ENCODE measurements at regions not wholly inside any gene's neighbourhood (a gene's known extent, or its start where the extent isn't known, plus 50 kb on each side); places are given as distances from the start of the nearest gene placed in this dataset.
A peak's percentile ranks its signal among the peaks of the same experiment; 100 is the strongest.

DNA sequence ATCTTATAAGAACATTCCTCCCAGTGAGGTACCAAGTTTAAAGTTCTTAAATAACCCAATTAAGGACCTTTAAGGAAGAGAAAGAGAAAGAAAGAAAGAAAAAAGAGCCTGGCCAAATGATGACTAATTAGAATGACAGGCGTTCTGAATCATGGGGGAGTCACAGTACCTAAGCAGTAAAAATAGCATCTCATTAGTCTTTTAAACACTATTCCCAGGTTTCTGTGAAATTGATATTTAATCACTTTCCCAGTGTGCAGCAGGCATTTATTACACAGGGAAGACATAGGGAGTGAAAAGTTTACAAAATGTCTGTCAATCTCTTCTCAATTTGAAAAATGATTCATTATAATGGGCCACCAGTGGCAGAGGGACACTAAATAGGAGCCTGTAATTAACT is 251.4 kb upstream of the MANEA start:
- H3K4me1 ChIP-seq: peaks cover 8% of the 10 kb centered on the region
- TF ChIP-seq, protein P1, sequence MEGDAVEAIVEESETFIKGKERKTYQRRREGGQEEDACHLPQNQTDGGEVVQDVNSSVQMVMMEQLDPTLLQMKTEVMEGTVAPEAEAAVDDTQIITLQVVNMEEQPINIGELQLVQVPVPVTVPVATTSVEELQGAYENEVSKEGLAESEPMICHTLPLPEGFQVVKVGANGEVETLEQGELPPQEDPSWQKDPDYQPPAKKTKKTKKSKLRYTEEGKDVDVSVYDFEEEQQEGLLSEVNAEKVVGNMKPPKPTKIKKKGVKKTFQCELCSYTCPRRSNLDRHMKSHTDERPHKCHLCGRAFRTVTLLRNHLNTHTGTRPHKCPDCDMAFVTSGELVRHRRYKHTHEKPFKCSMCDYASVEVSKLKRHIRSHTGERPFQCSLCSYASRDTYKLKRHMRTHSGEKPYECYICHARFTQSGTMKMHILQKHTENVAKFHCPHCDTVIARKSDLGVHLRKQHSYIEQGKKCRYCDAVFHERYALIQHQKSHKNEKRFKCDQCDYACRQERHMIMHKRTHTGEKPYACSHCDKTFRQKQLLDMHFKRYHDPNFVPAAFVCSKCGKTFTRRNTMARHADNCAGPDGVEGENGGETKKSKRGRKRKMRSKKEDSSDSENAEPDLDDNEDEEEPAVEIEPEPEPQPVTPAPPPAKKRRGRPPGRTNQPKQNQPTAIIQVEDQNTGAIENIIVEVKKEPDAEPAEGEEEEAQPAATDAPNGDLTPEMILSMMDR (IDR thresholded peaks at IDR 0.05; ENCODE audit: low read depth, low read length): no peak
- no peak for DNase-seq

DNA sequence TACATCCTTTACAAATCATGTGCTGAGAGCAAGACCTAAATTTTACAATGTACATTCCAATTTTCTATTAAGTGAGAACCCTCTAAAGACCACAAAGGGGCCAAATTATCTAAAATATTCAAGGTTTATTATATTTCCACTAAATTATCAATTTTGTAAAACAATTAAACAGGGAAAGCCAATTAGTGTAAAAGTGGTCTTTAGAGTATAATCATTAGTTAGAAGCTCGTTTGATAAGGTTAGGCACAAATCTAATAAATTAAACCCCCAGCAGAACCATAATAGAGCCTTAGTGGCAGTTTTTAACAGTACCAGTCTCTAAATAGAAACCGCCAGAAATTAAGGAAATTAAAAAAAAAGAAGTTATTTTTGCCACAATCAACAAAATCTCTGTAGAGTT is 249.1 kb upstream of the MANEA start:
- Histone ChIP-seq H3K27me3 (no peaks in the 10 kb centered on the region), H3K4me3 (ENCODE audit: low read depth, low read length) (no peak overlapping the region), H3K4me1 (peaks cover 8% of the 10 kb centered on the region), H3K9me3 (no peaks in the 10 kb centered on the region), H3K36me3 (no peaks in the 10 kb centered on the region)
- no peak for DNase-seq
- TF ChIP-seq, protein P1 (IDR thresholded peaks at IDR 0.05; ENCODE audit: low read depth, low read length): no peak

More for the DNA sequence above, 251.4 kb upstream of the MANEA start:
- H3K27me3 ChIP-seq: no peaks in the 10 kb centered on the region
- no peaks in the 10 kb centered on the region for H3K9me3 ChIP-seq
- H3K4me3 ChIP-seq (ENCODE audit: low read depth, low read length): no peak overlapping the region
- no peaks in the 10 kb centered on the region for H3K36me3 ChIP-seq

DNA sequence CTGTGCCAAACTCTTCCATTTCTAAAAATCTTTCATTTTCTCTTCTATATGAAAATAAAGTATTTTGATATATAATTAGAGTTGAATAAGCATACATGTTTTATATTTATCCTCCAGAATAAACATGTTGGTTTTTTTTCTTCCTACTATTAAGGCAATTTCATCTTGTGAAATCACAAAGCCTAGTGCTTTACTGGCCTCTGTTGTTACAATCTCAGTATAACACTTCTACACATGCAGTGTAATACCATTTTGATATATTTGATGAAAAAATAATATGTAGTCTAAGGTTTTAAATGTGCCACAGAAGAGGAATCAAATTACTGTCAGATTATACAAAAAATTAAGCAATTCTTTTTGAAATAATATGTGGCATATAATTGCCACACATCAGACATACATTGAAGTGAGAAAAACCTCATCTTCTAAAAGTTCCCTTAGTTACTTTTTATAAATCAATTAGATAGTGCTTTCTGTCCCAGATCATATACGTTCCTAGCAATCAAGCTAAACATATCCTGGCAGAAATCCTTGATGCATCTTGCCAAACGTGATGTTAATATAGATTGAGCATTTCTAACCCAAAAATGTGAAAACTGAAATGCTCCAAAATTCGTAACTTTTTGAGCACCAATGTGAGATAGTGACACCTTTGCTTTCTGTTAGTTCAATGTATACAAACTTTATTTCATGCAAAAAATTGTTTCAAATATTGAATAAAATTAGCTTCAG is 225.1 kb upstream of the MANEA start:
- no peak for DNase-seq
- H3K4me1 ChIP-seq: 0 out of 2 replicates have a peak, but pooled peaks cover 4% of the 10 kb centered on the region

DNA sequence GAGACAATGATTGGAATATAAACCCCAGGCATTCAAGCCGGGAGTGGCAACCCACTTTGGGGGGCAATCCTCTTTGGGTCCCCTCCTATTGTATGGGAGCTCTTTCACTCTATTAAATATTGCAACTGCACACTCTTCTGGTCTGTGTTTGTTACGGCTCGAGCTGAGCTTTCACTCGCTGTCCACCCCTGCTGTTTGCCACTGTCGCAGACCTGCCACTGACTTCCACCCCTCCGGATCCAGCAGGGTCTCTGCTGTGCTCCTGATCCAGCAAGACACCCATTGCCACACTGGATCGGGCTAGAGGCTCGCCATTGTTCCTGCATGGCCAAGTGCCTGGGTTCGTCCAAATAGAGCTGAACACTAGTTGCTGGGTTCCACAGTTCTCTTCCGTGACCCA is 222.8 kb upstream of the MANEA start:
- H3K36me3 ChIP-seq: no peaks in the 10 kb centered on the region
- 0 out of 2 replicates have a peak, but pooled peaks cover 4% of the 10 kb centered on the region for H3K4me1 ChIP-seq
- DNase-seq: no peak
- H3K4me3 ChIP-seq (ENCODE audit: low read depth, low read length): no peak overlapping the region
- no peaks in the 10 kb centered on the region for H3K27me3 ChIP-seq
- TF ChIP-seq, protein P1 (IDR thresholded peaks at IDR 0.05; ENCODE audit: low read depth, low read length): no peak
- H3K9me3 ChIP-seq: no peaks in the 10 kb centered on the region

More for the DNA sequence above, 225.1 kb upstream of the MANEA start:
- Histone ChIP-seq H3K27me3 (no peaks in the 10 kb centered on the region), H3K4me3 (ENCODE audit: low read depth, low read length) (no peak overlapping the region), H3K9me3 (no peaks in the 10 kb centered on the region), H3K36me3 (no peaks in the 10 kb centered on the region)
- TF ChIP-seq, protein P1 (IDR thresholded peaks at IDR 0.05; ENCODE audit: low read depth, low read length): peak; percentile 61

DNA sequence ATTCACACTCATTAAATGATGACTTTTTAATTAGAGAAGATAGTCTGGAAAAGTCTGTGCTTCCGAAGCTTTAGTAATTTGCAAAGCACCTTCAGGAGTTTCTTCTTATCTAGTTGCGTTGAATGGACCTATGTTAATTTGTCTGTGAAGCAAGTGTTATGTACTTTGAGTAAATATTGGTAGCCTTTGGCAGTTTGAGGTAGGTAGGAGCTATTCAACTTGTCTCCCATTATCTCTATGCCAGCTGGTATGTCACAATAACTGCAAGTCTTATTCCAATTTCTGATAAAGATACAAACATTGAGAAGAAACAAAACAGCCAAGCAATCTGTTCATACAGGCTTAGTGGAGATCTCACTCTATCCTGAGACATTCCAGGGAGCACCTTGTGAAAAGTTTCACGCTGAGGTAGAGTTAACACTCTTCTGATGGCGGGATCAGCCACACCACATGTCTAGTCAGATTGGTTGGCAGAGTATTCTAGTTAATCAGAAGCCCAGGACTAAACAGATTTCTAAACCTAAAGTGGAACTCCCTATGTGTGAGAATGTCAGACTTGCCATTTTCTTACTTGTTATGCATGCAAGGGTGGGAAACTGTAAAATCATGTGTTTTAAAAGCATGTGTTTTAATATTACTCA is 219.8 kb upstream of the MANEA start:
- no peak for DNase-seq
- H3K9me3 ChIP-seq: no peaks in the 10 kb centered on the region
- no peaks in the 10 kb centered on the region for H3K4me1 ChIP-seq
- no peaks in the 10 kb centered on the region for H3K27me3 ChIP-seq
- TF ChIP-seq, protein P1 (IDR thresholded peaks at IDR 0.05; ENCODE audit: low read depth, low read length): no peak
- no peaks in the 10 kb centered on the region for H3K36me3 ChIP-seq
- H3K4me3 ChIP-seq (ENCODE audit: low read depth, low read length): no peak overlapping the region

Data from BE2C (cell line).